ENCODE measurements at regions not wholly inside any gene's neighbourhood (a gene's known extent, or its start where the extent isn't known, plus 50 kb on each side); places are given as distances from the start of the nearest gene placed in this dataset.

- TF ChIP-seq, protein P1, sequence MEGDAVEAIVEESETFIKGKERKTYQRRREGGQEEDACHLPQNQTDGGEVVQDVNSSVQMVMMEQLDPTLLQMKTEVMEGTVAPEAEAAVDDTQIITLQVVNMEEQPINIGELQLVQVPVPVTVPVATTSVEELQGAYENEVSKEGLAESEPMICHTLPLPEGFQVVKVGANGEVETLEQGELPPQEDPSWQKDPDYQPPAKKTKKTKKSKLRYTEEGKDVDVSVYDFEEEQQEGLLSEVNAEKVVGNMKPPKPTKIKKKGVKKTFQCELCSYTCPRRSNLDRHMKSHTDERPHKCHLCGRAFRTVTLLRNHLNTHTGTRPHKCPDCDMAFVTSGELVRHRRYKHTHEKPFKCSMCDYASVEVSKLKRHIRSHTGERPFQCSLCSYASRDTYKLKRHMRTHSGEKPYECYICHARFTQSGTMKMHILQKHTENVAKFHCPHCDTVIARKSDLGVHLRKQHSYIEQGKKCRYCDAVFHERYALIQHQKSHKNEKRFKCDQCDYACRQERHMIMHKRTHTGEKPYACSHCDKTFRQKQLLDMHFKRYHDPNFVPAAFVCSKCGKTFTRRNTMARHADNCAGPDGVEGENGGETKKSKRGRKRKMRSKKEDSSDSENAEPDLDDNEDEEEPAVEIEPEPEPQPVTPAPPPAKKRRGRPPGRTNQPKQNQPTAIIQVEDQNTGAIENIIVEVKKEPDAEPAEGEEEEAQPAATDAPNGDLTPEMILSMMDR (IDR thresholded peaks at IDR 0.05) = no peak
- no peak for TF ChIP-seq POLR2A (IDR thresholded peaks at IDR 0.05)
Observed at GRCh38 chr4:63379750-63380522, 1029.3 kb downstream of the TECRL start.

Data from Peyer's patch (tissue), 4 donors.